Endometrial microvascular endothelial cells (primary cell): ENCODE measurements at regions not wholly inside any gene's neighbourhood (a gene's known extent, or its start where the extent isn't known, plus 50 kb on each side); places are given as distances from the start of the nearest gene placed in this dataset.
"Not testable (repeated sequence)": the region's sequence is repeated elsewhere in the genome, so short reads cannot be mapped to it uniquely, and the experiment has no call there.

Experiments used
- in situ Hi-C: cut with HindIII; loops from 2 replicates; pipeline ENCODE4 v1.10.0; 2017; ENCODE audit warnings: low sequenced_read_pairs, low pct_unique_long_range_greater_than_20kb; ENCODE audit errors: inconsistent ontology term

DNA sequence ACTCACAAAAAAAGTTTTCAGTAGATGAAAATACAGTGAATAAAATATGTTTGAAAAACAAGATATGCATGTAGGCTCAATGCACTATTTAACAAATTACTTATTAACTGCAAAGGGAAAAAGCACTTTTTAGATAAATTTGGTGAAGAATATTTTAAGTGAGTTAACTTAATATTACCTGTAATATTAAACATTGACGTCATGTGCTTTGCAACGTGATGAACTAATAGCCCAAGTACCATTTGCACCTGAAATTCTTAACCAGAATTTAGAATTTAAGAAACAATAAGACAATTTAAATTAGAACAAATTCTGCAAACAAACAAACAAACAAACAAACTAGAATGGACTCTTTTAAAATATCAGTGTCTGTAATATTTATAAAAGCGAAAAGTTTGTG, 659.0 kb upstream of the NOVA1 start:
- in situ Hi-C loops = no loop called here

DNA sequence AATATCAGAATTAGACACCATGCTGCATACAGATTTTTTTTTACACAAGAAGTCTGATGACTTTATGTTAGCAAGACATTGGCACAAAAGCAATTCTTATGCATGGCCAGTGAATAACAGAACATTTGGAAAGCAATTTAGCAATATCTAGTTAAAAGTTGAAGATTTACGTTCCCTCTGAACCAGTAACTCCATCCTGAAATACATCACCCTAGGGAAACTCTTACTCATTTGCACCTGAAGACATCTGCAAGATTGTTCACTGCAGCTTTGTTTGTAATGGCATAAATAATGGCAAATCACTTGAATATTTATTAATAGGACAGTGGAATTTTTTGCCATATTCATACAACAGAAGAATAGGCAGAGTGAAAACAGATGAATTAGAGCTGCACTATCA, 670.0 kb upstream of the NOVA1 start:
- in situ Hi-C loops = no loop called here

DNA sequence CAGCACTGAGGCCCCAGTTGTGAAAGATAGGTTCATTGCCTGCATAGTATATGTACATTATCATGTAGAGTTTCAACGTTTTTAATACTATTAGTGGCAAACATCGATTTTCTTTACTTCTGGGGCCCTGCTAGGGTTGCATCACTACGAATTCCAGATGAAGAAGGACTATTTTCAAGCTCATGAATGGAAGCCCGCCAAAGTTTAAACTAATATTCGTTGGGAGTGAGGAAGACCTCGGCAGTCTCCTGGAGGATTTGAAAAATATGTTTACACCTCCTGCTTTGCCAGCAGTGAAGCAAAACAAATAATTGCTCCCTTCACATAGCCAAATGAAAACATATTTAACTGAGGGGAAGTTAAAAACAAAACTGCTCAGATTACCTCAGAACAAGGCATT, 672.9 kb upstream of the NOVA1 start:
- in situ Hi-C loops = no loop called here

DNA sequence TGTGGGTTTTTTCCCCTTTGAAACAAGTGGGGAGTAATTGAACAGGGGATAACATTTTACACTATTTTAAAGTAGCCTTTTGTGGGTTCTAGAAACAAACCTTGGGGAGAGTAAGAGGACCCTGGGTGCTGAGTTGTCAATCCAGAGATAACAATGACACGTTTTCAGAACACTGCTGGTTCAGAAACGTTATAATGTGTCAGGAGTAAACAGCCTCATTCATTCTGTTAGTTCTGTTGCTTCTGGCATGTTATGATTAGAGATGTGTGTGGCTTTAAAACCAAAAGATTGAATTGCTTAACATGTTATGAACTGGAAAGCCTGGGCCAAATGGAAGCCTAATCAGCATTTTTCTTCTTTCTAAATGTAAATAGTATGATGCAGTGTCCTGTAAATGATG, 680.5 kb upstream of the NOVA1 start:
- in situ Hi-C loops = no loop called here

DNA sequence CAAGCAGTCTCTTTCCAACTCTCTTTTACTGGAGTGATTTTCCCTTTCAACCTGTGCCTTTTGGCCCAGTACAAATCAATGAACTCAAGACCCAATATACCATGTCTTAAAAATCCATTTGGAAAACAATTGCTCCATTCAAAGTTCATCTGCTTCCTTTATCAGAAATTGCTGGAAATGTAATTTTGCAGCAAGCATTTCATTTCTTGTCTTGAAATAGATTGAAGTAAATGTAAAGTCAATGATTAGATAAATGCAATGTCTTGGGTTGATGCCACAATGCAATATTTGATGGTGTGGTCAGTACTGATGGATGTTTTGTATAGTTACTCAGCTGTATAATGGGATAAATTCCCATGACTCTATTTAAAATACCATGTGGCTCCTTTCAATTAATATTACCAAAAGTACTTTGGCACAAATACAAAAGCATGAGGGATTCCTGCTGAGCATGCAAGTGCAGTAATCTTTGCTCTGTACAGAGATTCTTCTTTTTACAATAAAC, 707.7 kb upstream of the NOVA1 start:
- in situ Hi-C loops = no loop called here

DNA sequence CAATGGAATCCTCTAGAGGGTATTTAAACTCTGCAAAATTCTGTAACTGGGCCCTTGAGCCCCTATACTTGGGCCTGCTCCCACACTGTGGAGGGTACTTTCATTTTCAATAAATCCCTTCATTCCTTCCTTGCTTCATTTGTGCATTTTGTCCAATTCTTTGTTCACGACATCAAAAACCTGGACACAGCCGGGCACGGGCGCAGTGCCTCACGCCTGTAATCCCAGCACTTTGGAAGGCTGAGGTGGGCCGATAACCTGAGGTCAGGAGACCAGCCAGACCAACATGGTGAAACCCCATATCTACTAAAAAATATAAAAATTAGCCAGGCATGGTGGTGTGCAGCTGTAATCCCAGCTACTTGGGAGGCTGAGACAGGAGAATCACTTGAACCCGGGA, 714.9 kb upstream of the NOVA1 start:
- in situ Hi-C loops = not testable (repeated sequence)

DNA sequence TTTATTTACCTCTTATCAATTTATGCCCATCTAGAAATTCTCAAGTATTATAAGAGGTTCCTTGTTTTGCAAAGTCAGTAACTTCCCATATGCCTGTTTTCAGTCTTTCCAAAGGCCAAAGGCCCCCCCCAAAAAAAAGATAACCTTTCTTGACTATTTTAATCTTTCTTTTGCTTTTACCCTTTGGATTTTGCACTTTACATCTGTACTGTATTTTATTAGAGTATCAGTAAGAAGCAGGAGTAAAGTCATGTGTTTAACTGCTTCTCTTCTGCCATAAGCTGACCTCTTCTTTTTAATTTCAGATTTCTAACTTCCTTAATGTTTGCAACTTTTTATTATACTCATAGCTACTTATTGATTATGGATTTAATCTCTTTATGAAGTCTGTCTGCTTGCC, 716.4 kb upstream of the NOVA1 start:
- in situ Hi-C loops = no loop called here

DNA sequence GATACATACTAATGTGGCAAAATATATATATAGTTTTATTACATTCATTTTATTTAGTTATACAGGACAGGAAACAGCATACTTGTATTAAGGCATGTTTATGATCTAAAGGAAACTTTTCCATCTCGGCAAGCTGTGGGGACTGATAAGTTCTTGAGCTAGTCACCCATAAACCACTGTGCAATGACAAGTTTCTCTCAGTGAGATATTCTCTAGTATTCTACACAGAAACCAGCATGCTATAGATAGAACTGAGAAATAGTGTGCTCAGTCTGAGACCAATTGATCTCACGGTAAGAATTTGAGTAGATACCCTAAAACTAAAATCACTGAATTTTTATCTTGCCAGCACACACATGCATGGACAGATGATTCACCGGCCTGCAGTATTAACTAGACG, 717.6 kb upstream of the NOVA1 start:
- in situ Hi-C loops = no loop called here

DNA sequence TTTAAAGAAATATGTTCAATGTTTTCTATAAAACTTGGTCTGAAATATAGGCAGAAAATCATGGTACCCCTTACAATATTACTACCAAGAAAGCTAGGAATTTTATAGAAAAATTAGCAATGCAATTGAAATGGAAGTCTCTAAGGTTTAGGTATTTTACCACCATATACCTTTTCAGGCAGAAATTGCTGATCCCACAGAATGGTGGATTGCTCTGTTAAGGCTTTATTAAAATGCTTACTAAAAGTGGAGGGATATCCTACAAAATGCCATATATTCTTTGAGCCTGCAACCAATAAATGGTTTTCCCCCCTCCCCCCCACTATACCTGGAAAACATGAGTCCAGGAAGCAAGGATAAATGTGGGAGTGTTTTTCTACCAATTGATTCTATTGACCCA, 718.1 kb upstream of the NOVA1 start:
- in situ Hi-C loops = no loop called here

DNA sequence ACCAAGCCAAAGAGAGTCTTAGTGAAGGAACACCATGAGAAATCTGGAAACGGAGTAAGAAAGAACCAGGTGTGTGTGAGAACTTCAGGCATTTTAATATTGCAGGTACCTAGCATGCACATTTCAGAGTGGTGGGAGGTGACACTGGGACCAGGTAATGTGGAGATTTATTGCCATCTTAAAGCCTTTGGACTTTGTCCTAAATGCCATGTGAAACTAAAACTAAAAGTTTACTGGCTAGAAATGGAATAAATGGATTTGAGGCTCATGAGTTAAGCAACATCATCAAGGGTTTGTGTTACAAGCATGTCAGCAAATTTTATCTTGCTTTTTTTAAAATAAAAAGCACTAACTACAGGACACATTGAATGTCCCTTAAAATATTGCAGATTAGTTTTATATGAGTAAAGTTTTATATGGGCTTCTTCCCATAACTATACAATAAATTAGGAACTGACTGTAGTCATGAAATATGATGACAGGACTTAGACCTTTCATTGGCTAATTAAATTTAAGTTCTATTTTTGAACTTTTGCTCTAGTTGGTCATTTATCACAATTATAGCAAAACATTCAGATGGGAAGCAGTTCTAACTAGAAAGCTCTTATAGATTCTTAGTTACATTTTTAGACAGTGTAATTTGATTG, 721.1 kb upstream of the NOVA1 start:
- in situ Hi-C loops = no loop called here

DNA sequence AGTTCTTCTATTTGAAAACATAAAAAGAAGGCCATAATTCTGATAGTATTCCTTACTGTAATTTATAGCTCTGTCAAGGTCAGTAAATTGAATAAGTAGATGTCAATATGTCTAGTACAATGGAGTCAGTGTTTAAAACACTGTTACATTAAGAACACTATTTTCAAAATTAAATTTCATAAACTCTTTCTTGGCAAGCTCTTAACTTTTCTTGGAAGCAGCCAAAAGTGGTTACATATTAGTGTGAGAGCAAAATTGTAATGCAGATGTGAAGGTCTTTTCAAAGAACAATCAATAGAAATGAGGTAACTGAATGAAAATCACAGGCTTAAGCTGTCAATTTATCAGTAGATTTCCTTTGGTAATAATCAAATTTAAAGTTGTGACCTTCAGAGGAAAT, 722.4 kb upstream of the NOVA1 start:
- in situ Hi-C loops = no loop called here

DNA sequence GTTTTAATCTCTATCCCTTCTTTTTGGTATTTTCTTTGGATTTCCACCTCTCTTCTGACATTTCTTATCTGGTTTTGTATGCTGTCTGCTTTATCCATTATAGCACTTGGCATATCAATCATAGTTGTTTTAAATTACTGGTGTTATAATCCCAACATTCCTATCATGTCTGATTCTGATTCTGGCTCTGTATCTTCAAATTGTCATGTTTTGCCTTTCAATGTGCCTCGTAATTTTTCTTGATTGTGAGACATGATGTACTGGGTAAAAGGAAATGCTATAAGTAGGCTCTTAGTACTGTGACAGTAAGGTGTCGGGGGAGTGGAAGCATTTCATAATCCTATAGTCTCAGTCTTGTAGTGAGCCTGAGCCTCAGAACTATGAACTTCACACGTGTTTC, 729.3 kb upstream of the NOVA1 start:
- in situ Hi-C loops = no loop called here

DNA sequence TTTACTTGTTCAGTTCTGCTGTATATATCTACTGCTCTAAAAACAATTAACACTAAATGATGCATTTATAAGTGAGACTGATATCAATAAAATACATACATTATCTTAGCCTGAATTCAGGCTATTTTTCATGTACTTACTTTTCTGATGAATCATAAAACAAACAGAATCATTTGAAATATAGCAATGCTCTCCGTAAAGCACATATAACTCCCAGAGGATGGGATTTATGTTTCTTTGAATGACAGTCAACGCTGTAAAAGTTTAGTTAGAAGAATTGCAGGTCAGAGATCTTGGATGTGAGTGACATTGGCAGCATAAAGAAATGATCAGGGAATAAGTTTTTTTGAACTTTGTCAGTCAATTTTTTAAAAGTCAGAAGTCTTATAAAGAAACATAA, 740.2 kb upstream of the NOVA1 start:
- in situ Hi-C loops = no loop called here

DNA sequence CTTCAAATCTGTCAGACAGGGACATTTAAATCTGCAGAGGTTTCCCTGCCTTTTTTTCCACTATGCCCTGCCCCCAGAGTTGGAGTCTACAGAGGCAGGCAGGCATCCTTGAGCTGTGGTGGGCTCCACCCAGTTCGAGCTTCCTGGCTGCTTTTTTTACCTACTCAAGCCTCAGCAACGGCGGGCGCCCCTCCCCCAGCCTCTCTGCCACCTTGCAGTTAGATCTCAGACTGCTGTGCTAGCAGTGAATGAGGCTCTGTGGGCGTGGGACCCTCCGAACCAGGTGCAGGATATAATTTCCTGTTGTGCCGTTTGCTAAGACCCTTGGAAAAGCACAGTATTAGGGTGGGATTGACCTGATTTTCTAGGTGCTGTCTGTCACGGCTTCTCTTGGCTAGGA, 765.2 kb upstream of the NOVA1 start:
- in situ Hi-C loops = not testable (repeated sequence)

DNA sequence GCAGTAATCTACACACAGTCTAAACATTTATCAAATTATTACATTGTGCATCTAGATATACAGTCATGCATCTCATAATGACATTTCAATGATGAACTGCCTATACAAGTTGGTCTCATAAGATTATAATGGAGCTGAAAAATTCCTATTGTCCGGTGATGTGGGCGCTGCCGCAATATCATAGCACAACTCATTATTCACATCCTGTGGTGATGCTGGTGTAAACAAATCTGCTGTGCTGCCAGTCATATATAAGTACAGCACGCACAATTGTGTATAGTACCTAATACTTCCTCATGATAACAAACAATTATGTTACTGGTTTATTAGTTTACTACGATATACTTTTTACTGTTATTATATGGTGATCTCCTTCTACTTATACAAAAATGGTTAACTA, 768.8 kb upstream of the NOVA1 start:
- in situ Hi-C loops = no loop called here

DNA sequence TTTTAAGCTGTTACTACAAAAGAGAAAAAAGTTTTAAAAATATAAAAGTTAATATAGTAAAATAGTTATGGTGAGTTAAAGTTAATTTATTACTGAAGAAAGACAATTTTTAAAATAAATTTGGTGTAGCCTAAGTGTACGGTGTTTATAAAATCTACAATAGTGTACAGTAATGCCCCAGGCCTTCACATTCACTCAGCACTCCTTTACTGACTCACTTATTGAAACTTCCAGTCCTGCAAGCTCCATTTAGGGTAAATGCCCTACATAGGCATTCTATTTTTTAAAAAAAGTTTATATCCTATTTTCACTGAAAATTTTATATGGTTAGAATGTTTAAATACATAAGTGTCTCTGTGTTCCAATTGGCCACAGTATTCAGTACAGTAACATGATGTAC, 769.5 kb upstream of the NOVA1 start:
- in situ Hi-C loops = no loop called here

DNA sequence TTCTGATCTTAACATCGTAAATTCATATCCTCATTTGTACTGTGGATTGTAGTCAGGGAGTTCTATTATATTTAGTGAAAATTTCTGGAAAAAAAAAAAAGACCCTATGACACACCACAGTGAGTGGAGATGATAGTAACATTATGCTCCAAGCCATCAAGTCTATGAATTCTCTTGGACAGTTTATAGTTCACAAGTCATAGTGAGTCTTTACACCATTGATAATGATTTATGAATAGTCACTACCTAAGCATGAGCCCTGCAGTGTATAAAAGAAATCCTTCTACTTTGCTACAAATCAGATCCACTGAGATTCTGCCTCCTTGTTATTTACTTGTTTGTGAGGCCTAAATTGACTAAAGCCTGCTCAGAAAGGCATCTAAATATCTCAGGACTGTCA, 772.2 kb upstream of the NOVA1 start:
- in situ Hi-C loops = no loop called here

DNA sequence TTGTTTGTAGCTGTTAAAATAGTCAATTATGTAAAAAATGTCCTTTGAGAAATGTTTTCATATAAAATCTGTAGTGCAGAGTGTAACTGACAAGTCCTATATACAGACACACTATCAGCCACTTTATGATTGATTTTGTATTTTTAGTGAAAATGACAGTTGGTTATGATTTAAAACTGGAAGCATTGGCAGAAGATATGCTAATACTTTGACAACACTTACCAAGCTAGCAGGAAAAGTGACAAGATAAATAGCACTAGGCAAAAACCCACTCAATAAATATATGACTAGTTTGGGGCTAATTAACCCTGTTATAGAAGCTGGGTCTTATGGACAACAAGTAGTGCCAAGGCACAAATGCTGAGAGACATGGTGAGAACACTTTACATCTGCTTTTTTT, 772.9 kb upstream of the NOVA1 start:
- in situ Hi-C loops = no loop called here

DNA sequence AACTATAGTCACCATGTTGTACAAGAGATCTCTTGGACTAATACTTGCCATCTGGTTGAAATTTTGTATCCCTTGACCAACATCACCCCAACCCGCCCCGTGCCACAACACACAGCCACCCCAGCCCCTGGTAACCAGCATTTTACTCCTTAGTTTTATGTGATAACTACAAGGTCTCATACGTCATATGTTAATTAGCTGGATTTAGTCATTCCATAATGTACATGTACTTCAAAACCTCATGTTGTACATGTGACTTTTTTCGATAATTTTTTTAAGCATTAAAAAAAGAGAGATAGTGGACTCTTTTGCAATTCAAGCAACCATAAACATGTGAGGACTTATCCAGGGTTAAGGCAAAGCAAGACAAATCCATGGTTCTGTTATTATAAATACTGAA, 773.4 kb upstream of the NOVA1 start:
- in situ Hi-C loops = no loop called here

DNA sequence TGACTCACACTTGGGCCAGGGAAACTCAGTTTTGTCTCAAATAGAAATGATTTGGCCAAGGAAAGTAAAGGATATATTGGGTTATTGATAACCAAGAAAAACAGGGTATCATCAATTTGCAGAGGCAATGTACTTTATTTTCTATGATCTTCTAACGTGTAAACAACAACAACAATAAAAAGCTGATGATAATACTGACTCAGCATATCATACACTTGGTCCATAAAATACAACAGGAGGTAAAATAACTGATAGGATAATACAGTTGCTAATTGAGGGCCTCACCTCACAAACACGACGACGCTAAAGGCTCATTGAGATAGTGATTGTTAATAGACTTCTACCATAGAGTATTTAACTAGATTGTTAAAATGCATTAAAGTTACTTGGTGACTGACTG, 774.0 kb upstream of the NOVA1 start:
- in situ Hi-C loops = no loop called here

DNA sequence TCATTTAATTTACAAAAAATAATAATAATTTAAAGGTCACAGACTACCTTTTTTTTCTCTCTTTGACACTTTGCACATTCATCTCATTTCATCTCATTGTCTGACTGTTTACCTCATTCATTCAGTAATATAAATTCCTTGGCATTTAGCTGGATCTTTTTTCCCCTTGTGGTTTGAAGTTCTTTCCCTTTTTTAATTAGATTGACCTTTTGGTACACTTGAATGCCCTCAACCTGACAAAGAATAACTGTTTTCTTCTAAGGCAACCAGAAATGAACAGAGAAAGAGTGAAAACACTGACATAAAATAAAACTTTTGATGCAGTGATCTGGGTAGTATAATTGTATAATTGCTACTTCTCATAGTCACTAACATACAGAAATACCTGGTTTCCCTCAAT, 774.9 kb upstream of the NOVA1 start:
- in situ Hi-C loops = no loop called here
